ENCODE measurements at regions not wholly inside any gene's neighbourhood (a gene's known extent, or its start where the extent isn't known, plus 50 kb on each side); places are given as distances from the start of the nearest gene placed in this dataset.

- TF ChIP-seq CTCF (IDR thresholded peaks at IDR 0.05) = no peak
- TF ChIP-seq POLR2A (IDR thresholded peaks at IDR 0.05) = no peak
These were observed 101.5 kb upstream of the SMAD1 start for GRCh38 chr4:145380123-145380522.
